Spinal cord (tissue), 9 donors: ENCODE measurements at regions not wholly inside any gene's neighbourhood (a gene's known extent, or its start where the extent isn't known, plus 50 kb on each side); places are given as distances from the start of the nearest gene placed in this dataset.
A peak's percentile ranks its signal among the peaks of the same experiment; 100 is the strongest.

Source experiments
- DNase-seq, 6 donors: peaks; one replicate each; pipeline versions ENCODE4 v3.0.0 to v3.0.0-alpha.2; 2013 to 2015; ENCODE audit warnings: low spot score in 6 of 6, low read depth in 4 of 6
- H3K27ac ChIP-seq: one replicate; pipeline ENCODE4 v1.5.1; 2013; ENCODE audit warnings: low read depth, low read length, control low read depth
- H3K27me3 ChIP-seq: one replicate; pipeline ENCODE4 v1.6.1; 2013; ENCODE audit warnings: low read length; ENCODE audit not compliant: control insufficient read depth, insufficient read depth
- H3K36me3 ChIP-seq: one replicate; pipeline ENCODE4 v1.6.1; 2013; ENCODE audit warnings: low read length; ENCODE audit not compliant: control insufficient read depth, insufficient read depth
- H3K4me1 ChIP-seq: one replicate; pipeline ENCODE4 v1.6.1; 2013; ENCODE audit warnings: low read length; ENCODE audit not compliant: control insufficient read depth, insufficient read depth
- H3K4me3 ChIP-seq: one replicate; pipeline ENCODE4 v1.5.1; 2013; ENCODE audit warnings: low read depth, low read length, control low read depth
- H3K9me3 ChIP-seq: one replicate; pipeline ENCODE4 v1.6.1; 2013; ENCODE audit warnings: low read length; ENCODE audit not compliant: control insufficient read depth, insufficient read depth
- WGBS: methylation state at CpG from one replicate; pipeline ENCODE4 v1.1.5; 2013; ENCODE audit warnings: missing lambda C conversion rate; ENCODE audit not compliant: insufficient coverage; 5-methylcytosine and 5-hydroxymethylcytosine counted together
- donor health status: healthy.

DNA sequence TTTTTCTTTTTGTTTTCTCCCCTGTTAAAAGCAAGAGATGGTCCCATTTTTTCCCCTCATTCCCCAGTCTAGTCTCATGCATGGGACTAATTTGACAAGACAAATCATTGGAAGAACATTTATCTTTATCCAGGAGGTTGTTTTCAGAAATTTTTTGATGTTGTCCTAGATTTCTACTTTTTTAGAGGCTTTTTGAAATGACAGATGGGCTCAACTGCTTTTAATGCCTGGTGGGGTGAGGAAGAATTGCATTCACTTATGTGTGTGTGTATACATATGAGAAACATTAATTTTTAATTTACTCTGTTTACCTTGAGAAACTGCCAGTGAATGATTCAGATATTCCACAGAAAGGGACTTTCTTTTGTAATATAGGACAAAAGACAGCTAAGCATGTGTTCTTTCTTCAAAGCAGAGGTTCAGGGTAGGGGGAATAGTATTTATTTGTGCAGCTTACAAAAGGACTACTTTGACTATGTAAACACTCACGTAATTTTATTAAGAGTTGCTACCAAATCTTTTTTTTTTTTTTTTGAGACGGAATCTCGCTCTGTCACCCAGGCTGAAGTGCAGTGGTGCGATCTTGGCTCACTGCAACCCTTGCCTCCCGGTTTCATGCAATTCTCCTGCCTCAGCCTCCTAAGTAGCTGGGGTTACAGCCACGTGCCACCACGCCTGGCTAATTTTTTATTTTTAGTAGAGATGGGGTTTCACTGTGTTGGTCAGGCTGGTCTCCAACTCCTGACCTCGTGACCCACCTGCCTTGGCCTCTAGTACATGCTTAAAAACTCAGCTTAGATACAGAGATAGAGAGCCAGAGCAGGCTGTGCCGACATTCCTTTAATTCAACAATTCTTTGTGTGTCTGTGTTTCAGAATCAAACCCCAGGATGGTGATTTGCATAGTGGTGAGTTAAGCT lies 130.1 kb upstream of the RARB start:
- no peak for DNase-seq
- H3K36me3 ChIP-seq: no peaks in the 10 kb centered on the region
- H3K9me3 ChIP-seq: no peaks in the 10 kb centered on the region
- H3K4me3 ChIP-seq: no peak overlapping the region
- no CpG with 5 or more reads among the region's 9 CpGs for WGBS
- no peak overlapping the region for H3K27ac ChIP-seq
- no peaks in the 10 kb centered on the region for H3K4me1 ChIP-seq
- H3K27me3 ChIP-seq: peaks cover 3% of the 10 kb centered on the region

DNA sequence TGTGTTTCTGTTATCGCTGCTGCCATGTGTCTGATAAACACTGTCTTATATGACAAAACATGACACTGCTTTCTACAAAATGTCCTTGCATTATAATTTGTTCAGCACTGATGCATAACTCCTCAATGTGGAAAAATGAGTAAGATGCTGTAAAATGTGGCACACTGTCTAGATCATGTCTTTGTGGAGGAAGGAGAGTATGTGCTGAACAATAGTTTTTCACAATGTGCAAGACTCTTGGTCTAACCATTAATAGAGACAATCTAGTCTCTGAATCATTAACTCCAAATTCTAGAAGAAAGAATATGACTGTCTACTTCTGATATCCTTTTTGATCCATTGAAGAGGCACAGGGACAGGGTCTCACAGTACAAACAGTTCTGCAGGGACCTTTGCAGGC lies 127.9 kb upstream of the RARB start:
- Histone ChIP-seq H3K27me3 (peaks cover 3% of the 10 kb centered on the region), H3K27ac (no peak overlapping the region), H3K4me3 (no peak overlapping the region), H3K9me3 (no peaks in the 10 kb centered on the region), H3K4me1 (no peaks in the 10 kb centered on the region), H3K36me3 (no peaks in the 10 kb centered on the region)
- DNase-seq: no peak
- WGBS: no CpG with 5 or more reads among the region's 1 CpG

DNA sequence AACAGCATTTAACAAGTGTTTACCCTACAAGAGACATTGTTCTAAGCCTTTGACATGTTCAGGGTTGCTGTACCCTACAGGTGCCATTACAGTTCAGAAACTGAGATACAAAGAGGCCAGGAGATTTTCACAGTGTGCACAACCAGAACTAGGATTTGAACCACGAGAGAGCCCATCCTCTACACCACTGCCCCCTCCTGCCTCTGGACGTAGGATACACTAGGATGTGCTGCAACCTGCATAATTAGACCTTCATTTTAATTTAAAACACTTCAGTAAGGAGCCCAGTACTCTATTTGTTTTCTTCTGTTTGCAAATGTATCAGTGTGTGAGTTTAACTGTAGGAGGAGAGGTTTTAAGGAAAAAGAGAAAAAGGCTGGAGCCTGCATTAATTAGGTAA lies 123.1 kb upstream of the RARB start:
- no peak for DNase-seq
- Histone ChIP-seq H3K27me3 (no peaks in the 10 kb centered on the region), H3K4me3 (no peak overlapping the region), H3K27ac (no peak overlapping the region), H3K4me1 (no peaks in the 10 kb centered on the region), H3K36me3 (no peaks in the 10 kb centered on the region), H3K9me3 (no peaks in the 10 kb centered on the region)
- 67% methylated on average over 1 of the region's 2 CpGs for whole genome bisulfite sequencing

DNA sequence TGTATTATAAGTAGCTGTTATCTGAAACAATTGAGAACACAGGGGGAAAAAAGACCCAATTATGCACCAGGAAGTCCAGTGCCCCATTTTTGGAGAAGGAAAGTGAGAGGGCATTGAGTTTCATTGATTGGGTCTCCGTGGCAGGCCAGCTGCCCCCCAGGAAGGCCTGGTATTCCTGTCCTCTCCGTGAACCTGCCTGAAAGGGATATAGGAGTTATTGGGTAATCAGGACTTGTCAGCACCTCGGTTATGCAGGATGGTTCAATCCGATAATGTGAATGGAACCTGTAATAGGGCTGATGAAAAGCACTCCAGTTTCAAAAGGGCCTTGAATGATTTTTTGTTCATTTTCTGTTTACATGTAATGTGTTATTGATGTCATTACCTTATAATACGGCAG lies 122.0 kb upstream of the RARB start:
- Histone ChIP-seq H3K36me3 (no peaks in the 10 kb centered on the region), H3K9me3 (no peaks in the 10 kb centered on the region), H3K27me3 (no peaks in the 10 kb centered on the region), H3K4me3 (no peak overlapping the region), H3K27ac (no peak overlapping the region), H3K4me1 (no peaks in the 10 kb centered on the region)
- WGBS: 45% methylated on average over 2 of the region's 5 CpGs
- DNase-seq: no peak

DNA sequence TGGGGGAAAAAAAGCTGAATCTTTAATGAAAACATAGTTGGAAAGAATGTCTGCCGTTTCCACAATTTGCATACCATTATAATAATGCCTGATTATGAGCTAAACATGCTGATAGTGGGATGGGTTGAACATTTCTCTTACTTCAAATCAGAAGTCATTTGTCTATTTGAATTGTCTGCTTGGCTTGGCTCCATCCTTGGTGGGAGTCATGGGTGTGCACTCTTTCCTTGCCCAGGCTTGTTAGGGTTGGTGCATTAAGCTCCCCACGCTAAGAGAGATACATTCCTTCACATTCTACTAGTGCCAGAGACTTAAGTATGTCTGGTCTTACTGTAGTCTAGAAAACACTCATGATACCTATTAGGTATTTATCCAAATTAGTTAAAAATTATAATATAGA lies 121.4 kb upstream of the RARB start:
- WGBS: no CpG with 5 or more reads among the region's 2 CpGs
- no peaks in the 10 kb centered on the region for H3K36me3 ChIP-seq
- no peak overlapping the region for H3K4me3 ChIP-seq
- DNase-seq: no peak
- no peaks in the 10 kb centered on the region for H3K27me3 ChIP-seq
- H3K4me1 ChIP-seq: no peaks in the 10 kb centered on the region
- no peak overlapping the region for H3K27ac ChIP-seq
- H3K9me3 ChIP-seq: no peaks in the 10 kb centered on the region

DNA sequence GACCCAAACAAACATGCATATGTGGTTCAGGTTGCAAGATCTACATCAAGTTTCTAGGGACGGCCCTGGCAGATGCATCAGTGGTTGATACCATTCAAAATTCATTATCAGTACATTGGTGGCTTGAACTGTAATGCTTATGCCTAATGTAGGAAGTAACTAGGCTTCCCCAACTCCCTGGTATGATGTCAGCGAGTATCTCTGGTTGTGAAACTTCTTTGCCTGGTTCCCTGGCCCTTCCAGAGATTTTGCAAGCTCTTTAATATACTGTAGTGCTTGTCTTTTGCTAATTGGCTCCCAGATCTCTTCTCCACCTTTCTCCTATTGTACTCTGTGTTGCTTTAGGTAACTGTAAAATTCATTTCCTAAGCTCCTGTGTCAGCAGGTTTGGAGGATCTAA lies 114.8 kb upstream of the RARB start:
- Histone ChIP-seq H3K36me3 (no peaks in the 10 kb centered on the region), H3K4me3 (no peak overlapping the region), H3K27me3 (no peaks in the 10 kb centered on the region), H3K9me3 (no peaks in the 10 kb centered on the region), H3K4me1 (no peaks in the 10 kb centered on the region), H3K27ac (no peak overlapping the region)
- DNase-seq: no peak
- no CpG with 5 or more reads among the region's 2 CpGs for WGBS

DNA sequence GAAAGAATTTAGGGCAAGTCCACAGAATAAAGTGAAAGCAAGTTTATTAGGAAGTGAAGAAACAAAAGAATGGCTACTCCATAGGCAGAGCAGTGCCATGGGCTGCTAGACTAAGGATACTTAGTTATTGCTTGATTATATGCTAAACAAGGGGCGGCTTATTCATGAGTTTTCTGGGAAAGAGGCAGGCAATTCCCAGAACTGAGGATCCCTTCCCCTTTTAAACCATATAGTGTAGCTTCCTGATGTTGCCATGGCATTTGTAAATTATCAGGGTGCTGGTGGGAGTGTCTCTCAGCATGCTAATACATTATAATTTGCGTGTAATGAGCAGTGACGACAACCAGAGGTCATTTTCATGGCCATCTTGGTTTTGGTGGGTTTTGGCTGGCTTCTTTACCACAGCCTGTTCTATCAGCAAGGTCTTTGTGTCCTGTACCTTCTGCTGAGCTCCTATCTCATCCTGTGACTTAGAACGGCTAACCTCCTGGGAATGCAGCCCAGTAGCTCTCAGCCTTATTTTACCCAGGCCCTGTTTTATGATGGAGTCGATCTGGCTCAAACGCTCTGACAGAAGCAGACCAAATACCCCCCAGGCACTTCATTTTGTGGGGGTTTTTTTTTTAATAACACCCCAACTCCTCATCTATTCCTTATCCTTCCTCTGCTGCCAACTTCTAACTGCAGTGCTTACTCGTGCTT lies 103.0 kb upstream of the RARB start:
- H3K4me3 ChIP-seq: no peak overlapping the region
- WGBS: no CpG with 5 or more reads among the region's 7 CpGs
- no peaks in the 10 kb centered on the region for H3K4me1 ChIP-seq
- DNase-seq: no peak
- no peaks in the 10 kb centered on the region for H3K27me3 ChIP-seq
- H3K36me3 ChIP-seq: no peaks in the 10 kb centered on the region
- H3K27ac ChIP-seq: no peak overlapping the region
- H3K9me3 ChIP-seq: no peaks in the 10 kb centered on the region

DNA sequence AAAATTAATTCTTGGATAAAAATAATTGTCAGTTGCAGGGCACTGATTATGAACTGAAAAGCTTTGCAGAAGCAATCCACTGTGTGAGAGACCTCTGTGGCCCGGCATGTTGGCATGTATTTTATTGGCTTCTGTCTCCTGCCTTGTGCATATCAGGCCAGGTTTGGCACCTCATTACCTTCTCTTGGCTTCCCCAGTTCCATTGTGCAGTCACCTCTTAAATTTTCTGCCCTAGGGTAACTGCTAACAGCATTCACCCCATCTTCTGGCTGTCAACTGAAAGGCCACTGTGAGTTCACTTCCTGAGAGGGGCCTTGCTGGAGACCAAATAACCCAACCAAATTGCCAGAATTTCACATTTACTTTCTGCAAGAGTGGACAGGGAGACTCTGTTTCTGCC lies 92.7 kb upstream of the RARB start:
- 78% methylated on average over 1 of the region's 1 CpG for WGBS
- DNase-seq: no peak
- H3K4me3 ChIP-seq: no peak overlapping the region
- no peaks in the 10 kb centered on the region for H3K4me1 ChIP-seq
- H3K27me3 ChIP-seq: no peaks in the 10 kb centered on the region
- no peaks in the 10 kb centered on the region for H3K36me3 ChIP-seq
- no peak overlapping the region for H3K27ac ChIP-seq
- no peaks in the 10 kb centered on the region for H3K9me3 ChIP-seq

DNA sequence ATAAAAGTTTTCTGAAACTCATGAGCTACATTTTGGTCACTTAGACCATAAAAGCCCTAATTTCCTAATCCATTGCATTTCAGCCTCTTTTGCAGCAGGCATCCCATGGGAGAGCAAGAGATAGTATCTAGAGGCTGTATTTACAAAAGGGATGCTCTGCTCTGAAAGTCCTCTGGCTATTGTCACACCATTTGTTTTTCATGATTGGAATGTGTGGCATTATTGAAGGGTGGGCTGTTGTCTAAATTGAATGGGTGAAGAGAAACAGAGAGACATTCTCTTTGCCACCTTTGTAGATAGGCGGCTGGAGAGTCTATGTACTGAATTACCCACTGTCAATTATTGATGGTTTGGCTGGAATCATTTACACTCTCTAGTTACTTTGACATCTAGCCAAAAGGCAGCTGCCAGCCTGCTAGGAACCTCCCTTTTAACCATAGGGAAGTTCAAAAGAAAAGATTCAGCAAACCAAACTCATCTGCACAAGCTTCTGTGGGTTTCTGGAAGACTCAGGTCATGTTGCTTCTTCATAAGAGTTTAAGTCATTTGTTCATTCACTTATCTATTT lies 89.8 kb upstream of the RARB start:
- DNase-seq: peak in 2 of 6 donors; percentile 40 to 52
- no peak overlapping the region for H3K4me3 ChIP-seq
- no CpG with 5 or more reads among the region's 1 CpG for WGBS

More for the DNA sequence above, 89.8 kb upstream of the RARB start:
- Histone ChIP-seq H3K27me3 (no peaks in the 10 kb centered on the region), H3K9me3 (no peaks in the 10 kb centered on the region), H3K36me3 (no peaks in the 10 kb centered on the region), H3K4me1 (no peaks in the 10 kb centered on the region), H3K27ac (no peak overlapping the region)
